ENCODE measurements at regions not wholly inside any gene's neighbourhood (a gene's known extent, or its start where the extent isn't known, plus 50 kb on each side); places are given as distances from the start of the nearest gene placed in this dataset.
"Not testable (repeated sequence)": the region's sequence is repeated elsewhere in the genome, so short reads cannot be mapped to it uniquely, and the experiment has no call there.

DNA sequence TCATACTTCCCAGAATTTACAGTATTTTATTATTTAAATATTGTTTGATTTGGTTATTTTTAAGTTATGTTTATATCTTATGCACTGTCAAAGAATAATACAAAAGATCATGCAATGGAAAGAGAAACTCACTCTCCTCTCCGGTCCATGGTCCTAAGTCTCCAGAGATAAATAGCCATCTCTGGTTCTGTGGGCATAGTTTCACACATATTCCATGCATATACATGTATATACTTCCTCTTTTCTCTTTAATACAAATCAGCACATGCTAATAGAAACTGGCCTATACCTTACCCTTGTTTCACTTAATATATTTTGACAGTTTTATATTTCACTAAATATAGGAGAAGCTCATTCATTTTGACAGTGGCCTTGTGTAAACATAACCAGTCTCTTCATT is 901.7 kb upstream of the CITED2 start:
- H3K4me3 ChIP-seq (ENCODE audit: low read depth in 1 of 2, low read length in 2 of 2): no peak overlapping the region

DNA sequence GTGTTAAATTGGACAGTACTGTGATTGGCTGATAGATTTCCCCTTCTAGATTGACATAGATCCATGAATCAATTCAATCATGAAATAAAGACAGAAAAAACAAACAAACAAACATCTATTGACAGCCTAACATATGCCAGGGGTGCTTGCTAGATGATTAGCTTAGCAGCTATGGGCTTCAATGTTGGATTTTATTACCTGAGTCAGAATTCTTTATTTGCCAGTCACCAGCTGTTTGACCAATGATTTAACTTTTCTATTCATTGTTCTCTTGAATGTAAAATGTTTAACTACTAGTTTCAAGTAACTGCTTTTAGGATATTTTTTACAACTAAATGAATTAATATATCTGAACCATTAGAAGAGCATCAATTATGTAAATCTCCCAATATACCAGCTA is 901.3 kb upstream of the CITED2 start:
- Histone ChIP-seq H3K27me3 (ENCODE audit: low read depth, low read length) (no peaks in the 10 kb centered on the region), H3K36me3 (ENCODE audit: control insufficient read depth in 1 of 2, insufficient read depth in 2 of 2, low read length in 2 of 2) (no peaks in the 10 kb centered on the region), H3K4me1 (ENCODE audit: control insufficient read depth in 1 of 2, insufficient read depth in 2 of 2, low read length in 2 of 2) (no peaks in the 10 kb centered on the region), H3K27ac (ENCODE audit: low read length) (no peak overlapping the region), H3K9me3 (ENCODE audit: control insufficient read depth in 1 of 2, low read length in 2 of 2) (no peaks in the 10 kb centered on the region), H3K4me3 (ENCODE audit: low read depth in 1 of 2, low read length in 2 of 2) (no peak overlapping the region)

More for the DNA sequence above, 901.7 kb upstream of the CITED2 start:
- H3K36me3 ChIP-seq (ENCODE audit: control insufficient read depth in 1 of 2, insufficient read depth in 2 of 2, low read length in 2 of 2): no peaks in the 10 kb centered on the region
- H3K4me1 ChIP-seq (ENCODE audit: control insufficient read depth in 1 of 2, insufficient read depth in 2 of 2, low read length in 2 of 2): no peaks in the 10 kb centered on the region
- no peaks in the 10 kb centered on the region for H3K9me3 ChIP-seq (ENCODE audit: control insufficient read depth in 1 of 2, low read length in 2 of 2)
- no peaks in the 10 kb centered on the region for H3K27me3 ChIP-seq (ENCODE audit: low read depth, low read length)
- H3K27ac ChIP-seq (ENCODE audit: low read length): no peak overlapping the region

DNA sequence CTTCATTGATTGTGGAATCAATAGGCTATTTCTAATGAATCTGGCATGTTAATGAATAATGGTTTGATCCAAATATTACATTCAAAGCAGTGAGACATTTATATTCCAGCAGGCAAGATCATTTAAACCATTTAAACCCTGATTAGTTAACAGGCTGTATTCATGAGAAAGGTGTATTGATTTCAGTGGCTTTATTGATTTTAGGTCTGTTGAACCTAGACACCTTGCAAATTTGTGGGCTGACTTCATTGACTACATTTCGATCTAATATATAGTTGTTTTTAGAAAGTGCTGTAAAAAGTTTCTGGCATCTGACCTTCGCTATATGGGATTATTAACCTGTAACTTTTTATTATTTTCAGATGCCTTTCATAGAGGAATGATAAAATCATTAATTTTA is 900.1 kb upstream of the CITED2 start:
- H3K27me3 ChIP-seq (ENCODE audit: low read depth, low read length): no peaks in the 10 kb centered on the region
- no peaks in the 10 kb centered on the region for H3K4me1 ChIP-seq (ENCODE audit: control insufficient read depth in 1 of 2, insufficient read depth in 2 of 2, low read length in 2 of 2)
- H3K36me3 ChIP-seq (ENCODE audit: control insufficient read depth in 1 of 2, insufficient read depth in 2 of 2, low read length in 2 of 2): no peaks in the 10 kb centered on the region
- H3K4me3 ChIP-seq (ENCODE audit: low read depth in 1 of 2, low read length in 2 of 2): no peak overlapping the region
- no peak overlapping the region for H3K27ac ChIP-seq (ENCODE audit: low read length)
- no peaks in the 10 kb centered on the region for H3K9me3 ChIP-seq (ENCODE audit: control insufficient read depth in 1 of 2, low read length in 2 of 2)

DNA sequence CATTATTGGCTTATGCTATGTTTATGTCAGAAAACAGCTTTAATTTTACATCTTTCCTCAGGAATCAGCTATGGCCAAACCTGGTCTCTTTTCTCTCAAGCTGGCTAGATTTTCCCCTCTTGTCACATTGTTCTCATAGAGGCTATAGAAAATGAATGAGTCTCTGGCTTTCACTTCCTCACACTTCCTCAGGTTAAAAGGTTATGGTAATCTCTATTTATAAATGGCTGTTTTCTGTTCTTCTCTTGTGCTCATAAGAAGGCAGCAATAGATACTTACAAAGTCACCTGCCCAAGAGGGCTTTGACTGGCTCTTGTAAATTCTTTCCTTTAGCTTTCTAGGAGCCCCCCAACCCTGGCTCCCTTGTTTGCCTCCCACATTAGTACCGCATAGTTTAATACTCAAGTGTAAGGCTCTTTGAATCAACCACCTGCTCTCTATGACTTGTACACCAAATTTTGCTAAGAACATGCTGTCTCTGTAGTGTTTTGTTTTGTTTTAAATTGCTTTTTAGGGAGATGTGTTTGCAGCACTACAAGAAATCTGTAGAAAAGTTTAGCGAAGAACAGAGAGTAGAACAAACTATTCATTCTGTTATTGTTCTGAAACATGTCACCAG is 897.4 kb upstream of the CITED2 start:
- Histone ChIP-seq H3K4me3 (ENCODE audit: low read depth in 1 of 2, low read length in 2 of 2) (no peak overlapping the region), H3K27me3 (ENCODE audit: low read depth, low read length) (no peaks in the 10 kb centered on the region), H3K27ac (ENCODE audit: low read length) (no peak overlapping the region), H3K36me3 (ENCODE audit: control insufficient read depth in 1 of 2, insufficient read depth in 2 of 2, low read length in 2 of 2) (no peaks in the 10 kb centered on the region), H3K9me3 (ENCODE audit: control insufficient read depth in 1 of 2, low read length in 2 of 2) (no peaks in the 10 kb centered on the region), H3K4me1 (ENCODE audit: control insufficient read depth in 1 of 2, insufficient read depth in 2 of 2, low read length in 2 of 2) (no peaks in the 10 kb centered on the region)

DNA sequence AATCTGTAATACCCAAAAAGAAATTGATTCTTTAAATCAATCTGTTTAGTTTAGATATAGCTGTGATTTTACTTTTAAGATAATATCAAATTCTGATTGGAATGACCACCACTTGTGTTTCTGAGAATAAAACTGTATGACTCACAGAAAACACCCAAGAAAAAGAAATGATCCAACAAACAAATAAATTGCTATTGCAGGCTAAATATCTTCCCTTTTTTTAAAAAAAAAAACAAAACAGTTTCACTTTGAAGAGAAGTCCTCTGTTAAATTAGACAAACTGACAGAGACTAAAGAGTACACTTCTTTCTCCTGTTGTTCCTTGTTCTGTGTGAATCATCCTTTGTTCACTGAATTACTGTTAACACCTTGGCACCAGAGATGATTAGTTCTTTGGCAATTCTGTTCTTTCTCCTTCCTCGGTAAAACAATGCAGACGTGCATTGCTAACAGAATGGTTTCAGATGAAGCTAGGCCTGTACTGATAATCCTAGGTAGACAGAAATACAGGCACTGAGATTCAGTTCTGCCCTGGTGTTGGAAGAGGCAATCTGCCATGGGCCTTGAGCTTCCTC is 895.2 kb upstream of the CITED2 start:
- Histone ChIP-seq H3K27ac (ENCODE audit: low read length) (peak overlapping the region; percentile 5), H3K27me3 (ENCODE audit: low read depth, low read length) (no peaks in the 10 kb centered on the region), H3K9me3 (ENCODE audit: control insufficient read depth in 1 of 2, low read length in 2 of 2) (no peaks in the 10 kb centered on the region)

DNA sequence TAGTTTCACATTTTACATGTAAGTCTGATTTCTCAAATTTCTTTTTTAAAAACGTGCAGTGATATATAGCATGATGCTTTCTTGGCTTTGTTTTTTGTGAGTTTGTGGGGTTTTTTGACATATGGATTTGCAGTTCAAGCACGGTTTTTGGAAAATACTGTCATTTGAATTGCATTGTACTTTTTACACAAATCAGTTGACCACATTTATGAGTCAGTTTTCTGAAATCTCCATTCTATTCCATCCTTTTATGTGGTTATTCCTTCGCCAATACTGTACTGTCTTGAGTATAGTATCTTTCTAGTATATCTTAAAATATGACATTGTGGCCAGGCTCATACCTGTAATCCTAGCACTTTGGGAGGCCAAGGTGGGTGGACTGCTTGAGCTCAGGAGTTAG is 890.0 kb upstream of the CITED2 start:
- no peaks in the 10 kb centered on the region for H3K27me3 ChIP-seq (ENCODE audit: low read depth, low read length)
- no peaks in the 10 kb centered on the region for H3K4me1 ChIP-seq (ENCODE audit: control insufficient read depth in 1 of 2, insufficient read depth in 2 of 2, low read length in 2 of 2)
- H3K36me3 ChIP-seq (ENCODE audit: control insufficient read depth in 1 of 2, insufficient read depth in 2 of 2, low read length in 2 of 2): no peaks in the 10 kb centered on the region
- H3K4me3 ChIP-seq (ENCODE audit: low read depth in 1 of 2, low read length in 2 of 2): no peak overlapping the region
- no peaks in the 10 kb centered on the region for H3K9me3 ChIP-seq (ENCODE audit: control insufficient read depth in 1 of 2, low read length in 2 of 2)
- no peak overlapping the region for H3K27ac ChIP-seq (ENCODE audit: low read length)

More for the DNA sequence above, 895.2 kb upstream of the CITED2 start:
- Histone ChIP-seq H3K4me3 (ENCODE audit: low read depth in 1 of 2, low read length in 2 of 2) (no peak overlapping the region), H3K36me3 (ENCODE audit: control insufficient read depth in 1 of 2, insufficient read depth in 2 of 2, low read length in 2 of 2) (no peaks in the 10 kb centered on the region), H3K4me1 (ENCODE audit: control insufficient read depth in 1 of 2, insufficient read depth in 2 of 2, low read length in 2 of 2) (no peaks in the 10 kb centered on the region)

DNA sequence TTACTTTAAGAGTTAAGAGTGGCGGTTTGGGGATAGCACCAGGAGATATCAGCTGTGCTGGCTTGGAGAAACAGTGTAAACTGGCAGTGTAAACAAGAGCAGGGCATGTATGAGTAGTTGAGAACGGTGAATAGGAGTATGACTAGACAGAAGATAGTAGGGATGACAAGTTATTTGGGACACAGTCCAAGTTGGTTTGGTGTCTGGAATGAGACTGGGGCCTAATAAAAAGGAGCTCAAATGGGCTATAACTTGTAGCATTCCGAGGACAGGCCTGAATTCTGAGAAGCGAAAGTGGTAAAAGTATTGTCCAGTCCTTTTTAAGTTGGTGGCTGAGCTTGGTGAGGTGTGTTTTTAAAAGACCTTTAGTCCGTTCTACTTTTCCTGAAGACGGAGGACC is 883.9 kb upstream of the CITED2 start:
- not testable (repeated sequence) for H3K27me3 ChIP-seq (ENCODE audit: low read depth, low read length); H3K9me3 ChIP-seq (ENCODE audit: control insufficient read depth in 1 of 2, low read length in 2 of 2); H3K4me1 ChIP-seq (ENCODE audit: control insufficient read depth in 1 of 2, insufficient read depth in 2 of 2, low read length in 2 of 2); H3K4me3 ChIP-seq (ENCODE audit: low read depth in 1 of 2, low read length in 2 of 2); H3K27ac ChIP-seq (ENCODE audit: low read length); H3K36me3 ChIP-seq (ENCODE audit: control insufficient read depth in 1 of 2, insufficient read depth in 2 of 2, low read length in 2 of 2)

DNA sequence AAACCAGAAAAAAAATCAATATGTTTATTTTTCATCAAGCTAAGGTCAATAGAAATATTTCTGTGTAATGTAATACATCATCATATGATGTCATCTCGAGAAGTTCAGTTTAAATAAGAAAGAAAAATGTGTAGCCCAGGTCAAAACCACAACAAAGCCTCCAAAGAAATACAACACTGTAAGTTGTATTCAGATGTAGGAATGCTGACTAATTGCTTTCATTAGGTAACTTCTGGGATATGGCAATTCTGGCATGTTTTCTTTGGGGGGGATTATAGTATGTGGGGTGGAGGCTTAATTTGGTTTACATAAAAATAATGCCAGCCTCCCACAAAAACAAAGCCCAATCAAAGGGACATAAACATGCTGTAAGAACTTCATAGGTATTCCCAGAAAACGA is 881.8 kb upstream of the CITED2 start:
- H3K27me3 ChIP-seq (ENCODE audit: low read depth, low read length): no peaks in the 10 kb centered on the region
- H3K27ac ChIP-seq (ENCODE audit: low read length): no peak overlapping the region
- H3K36me3 ChIP-seq (ENCODE audit: control insufficient read depth in 1 of 2, insufficient read depth in 2 of 2, low read length in 2 of 2): no peaks in the 10 kb centered on the region
- H3K4me3 ChIP-seq (ENCODE audit: low read depth in 1 of 2, low read length in 2 of 2): no peak overlapping the region
- no peaks in the 10 kb centered on the region for H3K4me1 ChIP-seq (ENCODE audit: control insufficient read depth in 1 of 2, insufficient read depth in 2 of 2, low read length in 2 of 2)
- H3K9me3 ChIP-seq (ENCODE audit: control insufficient read depth in 1 of 2, low read length in 2 of 2): no peaks in the 10 kb centered on the region

DNA sequence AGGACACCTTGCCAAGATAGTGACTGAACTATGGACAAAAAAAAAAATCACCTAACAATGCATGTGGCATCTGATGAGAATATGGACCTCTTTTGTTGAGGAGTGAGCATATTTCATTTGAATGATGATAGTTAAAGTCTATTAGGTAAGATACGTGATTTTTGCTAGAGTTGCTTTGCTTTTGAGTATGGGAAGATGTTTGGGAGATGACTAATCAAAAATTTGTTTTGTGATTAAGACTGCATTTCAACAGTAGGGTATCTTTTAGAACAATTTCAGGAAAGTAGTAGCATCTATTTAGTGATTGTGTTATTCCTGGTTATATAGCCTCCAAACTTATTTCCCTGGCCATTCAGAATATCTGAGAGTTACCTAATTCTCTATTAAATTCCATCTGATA is 878.6 kb upstream of the CITED2 start:
- no peaks in the 10 kb centered on the region for H3K9me3 ChIP-seq (ENCODE audit: control insufficient read depth in 1 of 2, low read length in 2 of 2)
- H3K27me3 ChIP-seq (ENCODE audit: low read depth, low read length): no peaks in the 10 kb centered on the region
- no peak overlapping the region for H3K4me3 ChIP-seq (ENCODE audit: low read depth in 1 of 2, low read length in 2 of 2)
- H3K36me3 ChIP-seq (ENCODE audit: control insufficient read depth in 1 of 2, insufficient read depth in 2 of 2, low read length in 2 of 2): no peaks in the 10 kb centered on the region
- H3K27ac ChIP-seq (ENCODE audit: low read length): no peak overlapping the region
- no peaks in the 10 kb centered on the region for H3K4me1 ChIP-seq (ENCODE audit: control insufficient read depth in 1 of 2, insufficient read depth in 2 of 2, low read length in 2 of 2)

DNA sequence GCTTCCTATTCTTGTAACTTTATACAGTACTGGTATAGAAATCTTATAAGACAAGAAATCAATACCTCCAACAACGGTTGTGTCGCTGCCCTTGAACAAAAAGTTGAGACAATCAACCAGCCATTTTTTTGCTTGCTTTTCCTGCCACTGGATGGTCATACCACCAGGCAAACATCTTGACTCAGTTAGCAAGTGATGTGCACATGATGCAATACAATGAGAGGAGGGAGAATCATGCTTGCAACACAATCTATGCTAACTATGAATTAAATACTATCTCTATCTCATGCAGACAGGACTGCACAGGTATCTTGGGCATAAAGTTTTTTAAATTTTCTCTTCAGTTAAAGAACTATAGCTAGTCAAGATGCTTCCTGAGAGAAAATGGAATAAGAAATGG is 877.7 kb upstream of the CITED2 start:
- no peaks in the 10 kb centered on the region for H3K27me3 ChIP-seq (ENCODE audit: low read depth, low read length)
- H3K9me3 ChIP-seq (ENCODE audit: control insufficient read depth in 1 of 2, low read length in 2 of 2): no peaks in the 10 kb centered on the region
- H3K4me1 ChIP-seq (ENCODE audit: control insufficient read depth in 1 of 2, insufficient read depth in 2 of 2, low read length in 2 of 2): no peaks in the 10 kb centered on the region
- H3K36me3 ChIP-seq (ENCODE audit: control insufficient read depth in 1 of 2, insufficient read depth in 2 of 2, low read length in 2 of 2): no peaks in the 10 kb centered on the region
- H3K4me3 ChIP-seq (ENCODE audit: low read depth in 1 of 2, low read length in 2 of 2): no peak overlapping the region
- H3K27ac ChIP-seq (ENCODE audit: low read length): no peak overlapping the region

DNA sequence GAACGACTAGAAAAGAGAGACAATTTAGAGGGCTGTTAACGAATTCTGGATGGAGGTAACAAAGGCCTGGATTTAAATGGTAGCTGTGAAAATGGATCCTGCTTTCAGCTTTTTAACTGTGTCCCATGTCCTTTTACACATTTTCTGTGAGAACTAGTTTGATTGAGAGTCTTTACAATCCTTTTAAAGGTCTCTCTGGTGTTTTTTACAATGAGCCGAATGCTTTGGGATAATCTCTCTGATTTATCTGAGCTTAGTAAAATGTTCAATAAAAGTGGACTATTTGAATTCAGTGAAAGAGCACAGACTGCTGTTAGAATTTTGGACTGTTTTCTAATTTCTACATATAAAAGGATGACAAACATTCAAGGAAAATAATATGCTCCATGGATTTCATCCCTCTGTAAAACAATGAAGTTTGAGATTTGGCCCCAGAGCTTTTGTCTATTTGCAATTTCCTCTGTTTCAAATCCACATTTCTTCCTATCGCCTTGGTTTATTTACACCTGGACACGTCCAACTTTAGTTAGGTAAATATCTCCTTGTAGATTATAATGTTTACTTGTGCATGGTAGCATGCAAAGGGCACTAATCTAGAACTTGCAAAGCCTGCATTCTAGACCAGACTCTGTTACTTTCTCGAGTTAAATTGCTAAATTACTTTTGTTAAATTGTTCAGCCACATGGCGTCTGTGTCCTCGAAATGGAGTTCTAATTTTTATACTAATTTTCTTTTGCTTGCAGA is 871.0 kb upstream of the CITED2 start:
- Histone ChIP-seq H3K4me1 (ENCODE audit: control insufficient read depth in 1 of 2, insufficient read depth in 2 of 2, low read length in 2 of 2) (no peaks in the 10 kb centered on the region), H3K27ac (ENCODE audit: low read length) (no peak overlapping the region), H3K27me3 (ENCODE audit: low read depth, low read length) (no peaks in the 10 kb centered on the region), H3K9me3 (ENCODE audit: control insufficient read depth in 1 of 2, low read length in 2 of 2) (peaks cover 0 to 3% of the 10 kb centered on the region in 2 donors), H3K36me3 (ENCODE audit: control insufficient read depth in 1 of 2, insufficient read depth in 2 of 2, low read length in 2 of 2) (no peaks in the 10 kb centered on the region), H3K4me3 (ENCODE audit: low read depth in 1 of 2, low read length in 2 of 2) (no peak overlapping the region)
